H54 (cell line): ENCODE measurements at regions not wholly inside any gene's neighbourhood (a gene's known extent, or its start where the extent isn't known, plus 50 kb on each side); places are given as distances from the start of the nearest gene placed in this dataset.
"Not testable (repeated sequence)": the region's sequence is repeated elsewhere in the genome, so short reads cannot be mapped to it uniquely, and the experiment has no call there.

ENCODE experiments used
- DNase-seq: peaks from one replicate; pipeline ENCODE4 v3.0.0; 2011; ENCODE audit warnings: low spot score, mixed read lengths; ENCODE audit not compliant: insufficient read length
- FAIRE-seq: peaks from 3 replicates; lab custom pipeline; 2011; peaks lifted over from hg19 to GRCh38; lab: Jason Lieb, UNC
- POLR2A ChIP-seq: IDR thresholded peaks from 2 replicates; pipeline ENCODE4 v1.6.1; 2011; ENCODE audit warnings: low read depth, mild to moderate bottlenecking, low read length

DNA sequence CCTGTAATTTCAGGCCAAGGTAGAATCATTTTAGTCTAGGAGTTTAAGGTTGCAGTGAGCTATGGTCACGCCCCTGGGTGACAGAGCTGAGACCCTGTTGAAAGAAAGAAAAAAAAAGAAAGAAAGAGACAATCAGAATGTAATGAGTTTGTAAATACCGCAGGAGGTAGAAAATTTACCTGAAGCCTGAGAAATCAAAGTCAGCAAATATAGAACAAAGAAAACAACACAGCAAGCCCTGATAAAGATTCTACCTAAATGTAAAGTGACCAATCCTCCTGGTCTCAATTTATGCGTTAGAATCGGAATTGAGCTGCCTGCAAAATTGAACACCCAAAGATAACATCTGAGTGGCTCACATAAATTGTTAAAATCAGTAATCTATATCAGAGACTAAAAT is 146.5 kb upstream of the ZNF184 start:
- FAIRE-seq = no peak
- TF ChIP-seq POLR2A = no peak
- no peak for DNase-seq

DNA sequence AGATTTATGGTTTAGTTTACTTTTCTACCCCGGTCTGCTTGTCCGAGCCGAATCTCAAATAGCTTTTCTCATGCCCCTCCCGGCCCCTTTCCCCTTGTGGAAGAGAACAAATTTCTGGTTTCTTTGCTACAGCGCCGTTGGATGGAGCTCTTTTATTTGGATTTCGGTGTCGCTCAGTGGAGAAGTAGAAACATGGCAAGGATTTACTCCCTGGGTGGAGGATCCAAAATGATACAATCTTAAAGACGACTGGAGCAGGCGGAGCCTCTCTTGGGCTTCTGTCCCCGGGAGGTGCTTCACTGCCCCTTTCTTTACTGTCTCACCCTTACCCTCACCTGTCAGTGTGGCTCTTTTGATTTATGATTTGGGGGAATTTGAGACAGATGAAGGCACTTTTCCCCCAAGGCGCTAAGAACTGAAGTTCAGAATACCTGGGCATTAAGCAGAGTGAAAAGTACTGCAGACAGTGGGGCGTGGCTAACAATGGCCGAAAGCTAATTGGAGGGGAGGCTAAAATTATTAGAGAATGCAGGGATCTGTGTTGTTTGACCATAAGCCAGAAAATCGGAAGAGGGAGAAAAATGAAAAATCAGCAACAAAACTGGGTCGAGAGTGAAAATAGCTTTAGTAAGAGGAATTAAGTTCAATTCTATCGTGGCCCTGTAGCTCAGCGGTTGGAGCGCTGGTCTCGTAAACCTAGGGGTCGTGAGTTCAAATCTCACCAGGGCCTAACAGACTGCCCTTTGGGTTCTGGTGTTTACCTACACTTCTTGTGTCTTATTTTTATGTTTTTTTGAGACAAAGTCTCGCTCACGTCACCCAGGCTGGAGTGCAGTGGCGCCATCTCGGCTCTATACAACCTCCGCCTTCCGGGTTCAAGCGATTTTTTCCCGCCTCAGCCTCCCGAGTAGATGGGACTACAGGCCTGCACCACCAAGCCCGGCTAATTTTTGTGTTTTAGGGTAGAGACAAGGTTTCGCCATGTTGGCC is 145.1 kb upstream of the ZNF184 start:
- DNase-seq (no peak), FAIRE-seq (peak; percentile 60)
- TF ChIP-seq POLR2A = no peak

DNA sequence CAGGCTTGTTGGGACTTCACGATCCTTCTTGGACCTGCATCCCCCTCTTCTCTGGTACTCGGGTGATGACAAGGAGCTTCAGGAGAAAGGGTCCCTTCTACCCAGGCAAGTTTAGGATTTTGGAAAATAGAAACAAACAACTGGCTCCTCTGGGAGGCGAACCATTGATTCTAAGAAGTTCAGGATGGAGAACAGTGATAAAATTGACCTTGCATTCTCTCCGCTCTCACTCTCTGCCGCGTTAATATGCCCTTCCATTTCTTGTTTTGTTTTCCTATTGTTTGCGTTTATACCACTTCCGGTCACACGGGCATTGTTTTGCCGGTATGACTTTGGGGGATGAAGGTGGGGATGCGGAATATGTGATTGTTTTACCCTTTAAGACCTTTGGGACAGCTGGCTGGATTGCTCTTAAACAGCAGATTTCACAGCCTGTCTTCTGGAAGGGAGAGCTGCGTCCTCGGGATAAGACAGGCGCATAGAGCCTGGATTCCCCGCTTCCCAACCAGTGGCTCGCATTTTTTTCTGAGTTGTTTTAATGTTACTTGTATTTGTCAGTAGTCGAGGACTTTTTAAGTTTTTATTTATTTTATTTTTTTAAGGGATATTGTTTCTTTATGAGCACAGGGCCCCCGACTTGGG is 144.3 kb upstream of the ZNF184 start:
- DNase-seq = no peak
- FAIRE-seq = no peak

DNA sequence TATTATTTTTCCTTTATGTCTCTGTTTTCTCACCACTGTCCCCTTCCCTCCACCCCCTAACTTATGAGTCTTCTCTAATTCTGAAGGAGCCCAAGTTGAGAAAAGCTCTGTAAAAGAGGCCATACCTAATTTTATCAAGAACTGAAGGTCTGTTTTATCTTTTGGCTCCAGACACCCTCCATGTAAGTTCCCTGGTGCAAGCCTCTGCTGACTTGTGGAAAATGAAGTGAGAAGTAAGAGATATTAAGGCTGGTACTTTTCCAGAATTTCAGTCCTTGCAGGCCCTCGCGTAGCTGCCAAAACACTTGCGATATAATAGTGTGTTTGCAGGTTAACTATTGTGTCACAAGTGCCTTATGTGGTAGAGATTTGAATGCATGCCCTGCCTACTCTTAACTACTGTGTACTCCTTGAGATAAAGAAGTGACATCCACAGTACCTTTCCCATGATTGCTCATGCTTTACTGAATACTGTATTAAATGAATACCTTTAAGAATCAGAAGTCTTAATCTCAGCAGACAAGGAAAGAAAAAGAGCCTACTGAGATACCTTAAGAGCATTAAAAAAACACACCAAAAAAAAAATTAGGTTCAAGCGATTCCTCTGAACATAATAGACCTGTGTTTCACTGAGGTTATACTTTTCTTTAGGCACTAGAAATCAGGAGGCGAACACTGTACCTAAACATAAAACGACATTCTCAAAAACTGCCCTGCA is 143.6 kb upstream of the ZNF184 start:
- FAIRE-seq = no peak
- no peak for TF ChIP-seq POLR2A
- DNase-seq = no peak

More for the DNA sequence above, 144.3 kb upstream of the ZNF184 start:
- no peak for TF ChIP-seq POLR2A

DNA sequence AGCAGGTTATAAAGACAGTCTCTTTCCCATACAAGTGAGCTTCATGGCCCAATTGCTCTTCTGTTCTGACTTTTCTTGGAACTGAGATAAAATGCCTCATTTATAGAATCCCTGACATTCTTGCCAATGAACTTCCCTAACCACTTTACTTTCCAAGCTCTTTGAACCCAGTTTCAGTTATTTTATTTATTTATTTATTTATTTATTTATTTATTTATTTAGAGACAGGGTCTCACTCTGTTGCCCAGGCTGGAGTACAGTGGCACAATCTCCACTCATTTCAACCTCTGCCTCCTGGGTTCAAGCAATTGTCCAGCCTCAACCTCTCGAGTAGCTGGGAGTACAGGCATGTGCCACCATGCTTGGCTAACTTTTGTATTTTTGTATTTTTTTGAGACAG is 138.5 kb upstream of the ZNF184 start:
- FAIRE-seq (no peak), DNase-seq (no peak)
- TF ChIP-seq POLR2A = no peak

DNA sequence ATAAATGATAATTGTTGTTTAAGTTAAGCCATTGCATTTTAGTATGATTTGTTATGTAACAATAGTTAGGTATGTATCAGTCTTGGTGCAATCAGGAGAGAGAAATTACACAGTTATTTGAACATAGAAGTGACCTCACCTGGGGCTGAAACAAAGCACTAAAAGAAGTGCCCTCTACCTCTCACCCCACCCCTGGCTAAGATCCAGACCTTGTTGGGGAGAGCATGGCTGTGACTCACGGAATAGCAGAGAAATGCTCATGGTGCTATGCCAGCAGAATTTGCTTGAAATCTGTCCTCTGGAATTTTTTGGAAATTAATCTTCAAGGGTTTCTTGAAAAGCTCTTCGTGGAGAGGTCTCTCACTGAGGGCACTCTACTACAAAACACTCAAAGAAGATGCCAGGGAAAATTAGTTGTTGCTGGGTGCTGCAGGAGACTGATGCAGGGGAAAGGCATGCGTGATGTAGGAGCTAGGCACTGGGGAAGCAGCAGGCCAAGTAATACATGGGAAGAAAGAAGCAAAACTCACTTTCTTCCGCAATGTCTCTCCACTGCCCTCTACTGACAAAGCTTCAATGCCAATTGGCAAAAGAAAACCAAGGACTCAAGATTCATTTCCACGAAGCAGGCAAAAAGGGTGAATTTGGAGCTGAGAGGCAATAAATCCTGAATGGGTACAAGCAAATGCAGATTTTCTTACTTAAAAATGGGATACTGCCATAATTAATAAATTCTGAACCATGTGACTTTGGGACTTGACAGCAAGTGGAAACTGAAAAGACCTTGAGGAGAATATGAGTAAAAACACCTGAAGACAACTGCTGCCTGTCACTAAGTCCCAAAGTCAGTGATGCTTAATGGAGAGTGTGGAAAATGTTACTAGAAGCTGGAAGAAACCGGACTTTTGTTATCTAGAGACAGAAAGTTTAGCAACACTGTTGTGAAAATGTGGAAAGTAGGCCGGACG is 136.3 kb upstream of the ZNF184 start:
- TF ChIP-seq POLR2A = no peak
- FAIRE-seq = peak; percentile 93

DNA sequence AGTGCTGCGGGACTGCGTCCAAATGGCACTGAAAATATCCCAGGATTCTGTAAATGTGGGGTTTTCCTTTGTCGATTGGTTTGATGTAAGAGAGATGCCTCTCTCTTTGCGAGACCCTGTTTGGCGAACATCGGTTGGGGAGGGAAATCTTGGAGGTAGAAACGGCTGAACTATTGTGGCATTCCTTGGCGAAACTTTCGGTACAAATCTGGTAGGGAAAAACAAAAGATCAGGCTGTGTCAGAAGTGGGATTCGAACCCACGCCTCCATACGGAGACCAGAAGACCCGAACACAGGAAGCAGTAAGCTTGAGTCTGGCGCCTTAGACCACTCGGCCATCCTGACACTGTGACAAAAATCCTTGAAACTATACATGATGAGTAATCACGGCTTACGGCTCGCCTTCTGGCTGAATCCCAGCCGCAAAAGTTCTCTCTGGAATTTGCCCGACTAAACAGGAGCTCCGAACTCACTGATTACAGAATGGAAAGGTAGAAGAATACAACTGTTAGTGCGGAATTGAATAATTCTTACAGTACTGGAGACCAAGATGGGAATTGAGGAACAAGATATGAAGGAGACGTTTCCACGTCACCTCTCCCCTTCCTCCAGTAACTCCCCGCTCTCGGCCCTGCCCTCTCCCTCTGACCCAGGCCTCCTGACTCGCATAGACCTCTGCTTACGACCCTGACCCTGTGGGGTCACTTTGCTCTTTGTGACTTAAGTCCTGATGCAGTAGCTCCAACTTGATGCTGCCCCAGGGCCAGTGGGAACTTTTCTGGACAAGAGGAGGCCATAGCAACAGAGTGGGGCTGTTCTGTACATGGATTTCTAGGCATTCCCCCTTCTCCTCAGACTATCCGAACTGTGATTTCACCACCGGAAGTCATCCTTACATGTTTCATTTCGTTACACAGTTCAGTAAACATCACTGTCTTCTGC is 132.8 kb upstream of the ZNF184 start:
- peak; percentile 58 for FAIRE-seq
- no peak for DNase-seq
- TF ChIP-seq POLR2A = no peak

More for the DNA sequence above, 136.3 kb upstream of the ZNF184 start:
- no peak for DNase-seq

DNA sequence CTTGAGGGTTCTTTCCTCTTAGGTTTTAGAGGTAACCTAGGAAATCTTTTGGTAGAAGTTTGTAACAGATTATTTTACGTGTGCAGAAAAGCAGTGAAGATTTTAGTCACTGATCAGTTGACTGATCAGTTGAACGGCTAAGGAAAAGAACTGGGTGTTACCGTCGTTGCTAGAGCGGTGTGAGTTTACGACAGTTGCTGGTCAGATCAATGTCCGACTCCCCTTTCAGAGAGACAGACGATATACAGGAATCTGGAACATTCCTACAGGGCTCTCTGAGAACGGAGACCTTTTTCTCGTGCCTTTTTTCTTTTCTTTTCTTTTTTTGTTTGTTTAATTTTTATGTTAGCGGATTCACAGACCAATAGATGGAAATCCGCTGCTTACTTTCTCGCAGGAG is 132.1 kb upstream of the ZNF184 start:
- DNase-seq = no peak
- no peak for FAIRE-seq
- TF ChIP-seq POLR2A = no peak

DNA sequence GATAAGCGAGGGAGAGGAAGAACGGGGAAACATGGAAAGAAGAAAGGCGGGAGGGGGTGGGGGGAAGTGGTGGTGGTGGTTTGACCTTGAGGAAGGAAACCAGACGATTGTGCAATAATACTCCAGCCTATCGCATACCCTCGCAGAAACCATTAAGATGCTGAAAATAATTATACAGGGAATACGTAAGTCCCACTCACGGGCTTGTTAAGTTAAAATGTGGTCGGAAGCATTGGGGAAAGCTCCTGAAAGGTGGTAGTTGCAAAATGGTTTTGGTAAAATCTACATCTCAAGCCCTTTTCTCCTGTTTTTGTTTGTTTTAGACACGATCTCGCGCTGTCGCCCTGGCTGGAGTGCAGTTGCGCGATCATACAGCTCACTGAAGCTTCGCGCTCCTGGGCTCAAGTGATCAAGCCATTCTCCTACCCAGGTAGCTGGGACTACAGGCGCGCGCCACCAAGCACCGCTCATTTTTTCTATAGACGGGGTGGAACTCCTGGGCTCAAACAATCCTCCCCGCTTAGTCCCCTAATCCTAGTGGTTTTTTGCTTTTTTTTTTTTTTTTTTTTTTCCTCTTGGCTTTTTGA is 128.9 kb upstream of the ZNF184 start:
- DNase-seq (no peak), FAIRE-seq (no peak)
- TF ChIP-seq POLR2A = no peak

DNA sequence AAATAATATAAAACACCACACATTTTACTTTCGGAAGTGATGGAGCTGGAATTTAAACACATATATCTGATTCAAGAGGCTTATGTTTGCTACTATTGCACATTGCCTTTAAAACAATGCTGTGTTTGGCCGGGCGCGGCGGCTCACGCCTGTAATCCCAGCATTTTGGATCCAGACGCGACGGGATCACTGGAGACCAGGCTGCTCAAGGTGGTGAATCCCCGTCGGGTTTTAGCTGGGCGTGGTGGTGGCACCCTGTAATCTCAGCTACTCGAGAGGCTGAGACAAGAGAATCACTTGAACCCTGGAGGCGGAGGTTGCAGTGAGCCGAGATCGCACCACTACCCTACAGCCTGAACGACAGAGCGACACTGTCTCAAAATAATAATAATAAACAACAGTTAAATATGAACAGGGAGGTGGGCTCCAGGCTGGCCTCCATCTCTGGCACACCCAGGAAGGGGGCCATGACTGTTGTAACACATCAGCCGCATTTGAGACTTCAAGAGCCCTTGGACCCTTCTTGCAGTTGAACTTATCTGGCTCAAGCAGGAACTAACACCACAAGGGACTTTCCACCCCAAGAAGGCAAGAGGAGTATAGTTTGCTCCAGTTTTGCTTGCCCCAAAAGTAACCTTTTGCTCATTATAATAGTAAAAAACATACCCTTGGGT is 127.1 kb upstream of the ZNF184 start:
- no peak for DNase-seq
- no peak for FAIRE-seq
- no peak for TF ChIP-seq POLR2A

DNA sequence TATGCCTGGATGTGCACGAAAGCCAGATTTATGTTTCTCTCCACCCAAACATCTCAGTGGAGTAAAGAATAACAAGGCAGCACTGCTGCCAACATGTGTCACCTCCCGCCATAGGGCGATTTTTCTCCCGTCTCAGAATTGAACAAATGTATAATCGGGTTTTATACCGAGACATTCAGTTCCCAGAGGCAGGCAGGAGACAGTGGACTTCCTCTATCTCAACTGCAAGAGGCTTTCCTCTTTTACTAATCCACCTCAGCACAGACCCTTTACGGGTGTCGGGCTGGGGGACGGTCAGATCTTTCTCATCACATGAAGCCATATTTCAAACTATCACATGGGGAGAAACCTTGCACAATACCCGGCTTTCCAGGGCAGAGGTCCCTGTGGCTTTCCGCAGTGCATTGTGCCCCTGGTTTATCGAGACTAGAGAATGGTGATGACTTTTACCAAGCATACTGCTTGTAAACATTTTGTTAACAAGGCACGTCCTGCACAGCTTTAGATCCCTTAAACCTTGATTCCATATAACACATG is 124.2 kb upstream of the ZNF184 start:
- not testable (repeated sequence) for DNase-seq, FAIRE-seq
